Stimulated activated effector memory CD8-positive, alpha-beta T cell treated with anti-CD3 and anti-CD28 coated beads, Interleukin-12 subunit alpha, Interleukin-12 subunit beta, amount 100 ng/mL, for 72 hours (primary cell): ENCODE measurements at regions not wholly inside any gene's neighbourhood (a gene's known extent, or its start where the extent isn't known, plus 50 kb on each side); places are given as distances from the start of the nearest gene placed in this dataset.

Experiments
- ATAC-seq: fragments of 150-1000 bp; cut with Tn5 transposase; 2 replicates; pipeline ENCODE4 v1.10.0; 2021
- DNase-seq, 2 donors: peaks; one replicate each; pipeline ENCODE4 v3.0.0; 2021 to 2022; ENCODE audit warnings: low spot score in 2 of 2
- H3K27ac Mint-ChIP-seq: one replicate; pipeline ENCODE4 v1.8.0; 2022; ENCODE audit warnings: mild to moderate bottlenecking, mixed read lengths
- H3K36me3 Mint-ChIP-seq: one replicate; pipeline ENCODE4 v1.8.0; 2022; ENCODE audit warnings: mild to moderate bottlenecking, mixed read lengths
- H3K4me1 Mint-ChIP-seq: one replicate; pipeline ENCODE4 v1.8.0; 2022; ENCODE audit warnings: mixed read lengths
- H3K4me3 Mint-ChIP-seq: one replicate; pipeline ENCODE4 v1.8.0; 2022; ENCODE audit warnings: mild to moderate bottlenecking, mixed read lengths
- H3K9me3 Mint-ChIP-seq: one replicate; pipeline ENCODE4 v1.8.0; 2022; ENCODE audit warnings: mixed read lengths

DNA sequence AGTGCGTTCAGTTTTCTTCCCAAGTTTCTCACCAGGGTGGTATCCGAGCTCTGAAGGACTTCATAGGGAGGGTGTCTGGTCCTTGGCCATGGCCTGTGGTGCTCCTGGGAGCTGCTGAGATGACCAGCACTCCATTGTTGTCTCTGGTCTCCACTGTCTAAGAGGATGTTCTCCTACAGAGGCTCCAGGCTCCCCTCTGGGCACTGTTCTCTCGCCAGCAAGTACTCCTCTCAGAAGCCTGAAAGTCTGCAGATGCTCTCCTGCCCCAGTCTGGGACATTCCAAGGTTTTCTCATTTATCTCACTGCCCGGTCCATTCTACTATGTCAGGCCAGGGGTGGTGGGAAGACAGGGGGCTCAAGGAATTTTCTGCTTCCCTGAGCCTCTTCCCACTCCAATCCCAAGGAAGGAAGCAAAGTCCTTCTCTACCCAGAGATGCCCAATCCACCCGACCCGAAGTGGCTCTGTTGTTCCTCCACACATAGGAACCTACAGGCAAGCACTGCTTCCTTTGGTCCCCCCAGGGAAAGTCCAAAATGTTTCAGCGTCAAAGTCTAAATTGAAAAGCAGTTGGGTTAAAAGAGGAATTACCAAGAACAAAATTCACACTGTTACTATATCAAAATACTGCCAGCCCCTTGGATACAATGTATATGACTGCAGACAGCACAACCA, 110.5 kb downstream of the GYPC start:
- H3K9me3 Mint-ChIP-seq, result no peaks in the 10 kb centered on the region
- no peaks in the 10 kb centered on the region for H3K36me3 Mint-ChIP-seq
- H3K27ac Mint-ChIP-seq, result peak overlapping the region; percentile 46
- DNase-seq (no peak), ATAC-seq (no peak)
- H3K4me1 Mint-ChIP-seq, result peaks cover 68% of the 10 kb centered on the region
- H3K4me3 Mint-ChIP-seq, result no peak overlapping the region

DNA sequence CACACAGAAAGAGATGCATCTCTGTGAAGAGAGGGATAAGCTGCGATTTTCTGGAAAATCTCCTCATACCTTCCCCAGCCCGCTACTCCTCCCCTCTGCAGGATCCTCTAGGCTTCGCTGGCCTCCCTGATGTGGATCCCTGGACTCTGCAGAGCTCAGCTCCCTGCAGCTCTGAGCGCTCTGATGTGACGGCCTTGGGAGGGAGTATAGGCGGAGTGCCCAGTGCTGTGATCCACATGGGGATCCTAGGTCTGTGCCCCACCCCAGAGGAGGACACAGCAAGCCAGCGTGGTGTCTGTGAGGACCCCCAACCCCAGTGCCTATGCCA, 111.0 kb downstream of the GYPC start:
- H3K4me3 Mint-ChIP-seq, result no peak overlapping the region
- DNase-seq, result no peak
- no peaks in the 10 kb centered on the region for H3K9me3 Mint-ChIP-seq
- peaks cover 64% of the 10 kb centered on the region for H3K4me1 Mint-ChIP-seq
- ATAC-seq, result no peak
- H3K36me3 Mint-ChIP-seq, result no peaks in the 10 kb centered on the region
- no peak overlapping the region for H3K27ac Mint-ChIP-seq

DNA sequence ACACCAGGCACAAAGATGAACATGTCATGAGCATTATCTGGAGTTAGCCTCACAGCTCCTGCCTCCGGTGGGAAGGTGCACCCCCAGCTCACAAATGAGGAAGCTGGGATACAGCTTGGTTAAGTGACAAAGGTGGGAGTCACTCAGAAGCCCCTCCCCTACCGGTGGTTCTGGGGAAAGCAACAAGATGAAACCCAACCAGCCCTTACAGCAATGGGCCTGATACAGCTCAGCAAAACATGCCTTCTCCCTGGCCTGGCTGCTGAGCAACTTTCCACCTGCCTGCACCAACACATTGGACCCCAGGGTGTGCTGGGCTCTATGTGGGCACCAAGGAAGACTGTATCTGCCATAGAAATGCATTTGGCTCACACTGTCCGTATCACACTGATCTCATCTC, 113.2 kb downstream of the GYPC start:
- DNase-seq (no peak), ATAC-seq (no peak)
- Mint-ChIP-seq H3K27ac (no peak overlapping the region), H3K36me3 (no peaks in the 10 kb centered on the region), H3K4me3 (no peak overlapping the region), H3K4me1 (peaks cover 43% of the 10 kb centered on the region), H3K9me3 (no peaks in the 10 kb centered on the region)

DNA sequence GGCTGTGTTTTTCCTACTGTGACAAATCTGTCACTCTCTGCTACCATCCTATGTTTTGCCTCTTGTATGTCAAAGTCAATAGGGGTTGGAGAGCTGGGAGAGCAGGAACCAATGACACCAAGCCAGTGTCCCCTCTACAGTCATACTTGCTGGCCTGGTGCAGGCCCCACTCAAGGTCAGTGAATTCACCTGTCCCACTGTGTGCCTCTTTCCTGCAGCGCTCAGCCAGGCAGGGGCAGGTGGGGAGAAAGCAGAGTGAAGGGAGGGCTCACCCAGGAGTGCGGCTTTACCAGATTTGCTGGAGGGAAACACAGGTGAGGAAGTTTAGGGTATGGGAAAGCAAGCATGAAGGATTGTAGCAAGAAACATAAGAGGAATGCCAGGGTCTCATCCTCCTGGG, 114.5 kb downstream of the GYPC start:
- Mint-ChIP-seq H3K4me3 (no peak overlapping the region), H3K27ac (peak overlapping the region; percentile 24), H3K4me1 (peaks cover 45% of the 10 kb centered on the region), H3K9me3 (no peaks in the 10 kb centered on the region), H3K36me3 (no peaks in the 10 kb centered on the region)
- ATAC-seq (no peak), DNase-seq (no peak)

DNA sequence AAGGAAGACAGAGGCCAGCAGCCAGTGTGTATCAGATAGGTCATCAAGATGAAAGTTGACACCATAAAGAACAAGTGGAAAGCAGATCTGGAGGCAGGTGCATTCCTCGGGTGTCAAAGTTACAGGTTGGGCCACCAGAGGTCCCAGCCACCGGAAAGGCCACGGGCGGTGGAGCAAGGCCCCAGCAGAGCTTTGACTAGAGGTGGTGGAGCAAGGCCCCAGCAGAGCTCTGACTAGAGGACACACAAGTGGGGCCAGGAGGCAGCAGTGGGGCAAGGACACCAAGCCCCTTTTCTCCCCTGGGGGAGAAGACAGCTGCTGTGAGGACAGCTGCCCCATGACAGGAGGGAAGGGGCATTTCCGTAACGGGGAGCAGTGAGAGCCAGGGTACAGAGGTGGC, 115.1 kb downstream of the GYPC start:
- no peak for ATAC-seq
- H3K36me3 Mint-ChIP-seq, result no peaks in the 10 kb centered on the region
- H3K27ac Mint-ChIP-seq, result peak overlapping the region; percentile 24
- DNase-seq, result no peak
- no peak overlapping the region for H3K4me3 Mint-ChIP-seq
- no peaks in the 10 kb centered on the region for H3K9me3 Mint-ChIP-seq
- peaks cover 45% of the 10 kb centered on the region for H3K4me1 Mint-ChIP-seq

DNA sequence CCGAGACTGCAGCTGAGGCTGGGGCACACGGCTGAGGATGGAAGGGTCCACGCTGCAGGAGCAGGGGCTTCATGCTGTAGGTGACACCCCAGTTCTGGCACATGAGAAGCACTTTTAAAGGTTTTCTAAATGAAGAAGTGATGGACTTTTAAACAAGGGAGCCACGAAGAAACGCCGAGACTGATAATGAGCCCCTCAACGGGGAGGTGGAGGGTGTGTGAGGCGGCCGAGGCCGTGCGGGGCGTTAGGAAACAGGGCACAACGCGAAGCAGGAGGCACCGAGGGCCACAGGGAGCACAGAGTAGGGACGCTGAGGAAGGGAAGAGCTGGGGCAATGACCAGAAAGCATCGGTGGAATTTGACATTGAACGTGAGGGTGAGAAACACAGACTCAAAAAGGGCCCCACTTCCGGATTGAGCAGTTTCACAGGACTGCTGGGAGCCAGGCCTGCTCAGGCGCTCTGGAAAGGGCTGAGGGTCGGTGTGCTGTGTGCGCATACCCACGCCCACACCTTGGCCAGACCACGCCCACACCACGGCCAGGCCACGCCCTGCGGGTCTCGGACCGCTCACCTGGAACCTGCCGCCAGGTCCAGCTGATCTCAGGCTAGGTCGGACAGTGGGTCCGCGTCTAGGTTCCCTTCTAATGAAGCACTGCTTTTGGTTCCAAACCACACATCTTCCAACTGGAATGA, 115.7 kb downstream of the GYPC start:
- Mint-ChIP-seq H3K36me3 (no peaks in the 10 kb centered on the region), H3K27ac (no peak overlapping the region), H3K9me3 (no peaks in the 10 kb centered on the region), H3K4me1 (peaks cover 42% of the 10 kb centered on the region), H3K4me3 (no peak overlapping the region)
- no peak for DNase-seq
- no peak for ATAC-seq

DNA sequence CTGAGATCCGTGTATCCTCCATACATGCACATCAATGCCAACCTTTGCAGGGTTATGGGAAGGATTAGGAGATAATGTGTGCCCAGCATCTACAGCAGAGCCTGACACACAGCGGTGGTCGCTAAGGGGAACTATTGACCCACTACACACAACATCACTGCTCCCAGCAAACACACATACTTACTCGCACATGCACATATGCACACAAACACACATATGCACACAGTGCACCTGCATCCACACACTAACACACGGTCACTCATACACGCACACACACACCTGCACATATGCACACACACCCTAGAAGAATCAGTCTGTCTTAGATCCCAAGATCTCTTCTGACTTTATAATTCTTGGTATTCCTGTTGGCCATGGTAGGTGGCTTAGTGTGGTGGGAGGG, 118.3 kb downstream of the GYPC start:
- ATAC-seq, result no peak
- H3K36me3 Mint-ChIP-seq, result no peaks in the 10 kb centered on the region
- H3K4me3 Mint-ChIP-seq, result no peak overlapping the region
- DNase-seq, result no peak
- H3K9me3 Mint-ChIP-seq, result no peaks in the 10 kb centered on the region
- peaks cover 42% of the 10 kb centered on the region for H3K4me1 Mint-ChIP-seq
- H3K27ac Mint-ChIP-seq, result no peak overlapping the region

DNA sequence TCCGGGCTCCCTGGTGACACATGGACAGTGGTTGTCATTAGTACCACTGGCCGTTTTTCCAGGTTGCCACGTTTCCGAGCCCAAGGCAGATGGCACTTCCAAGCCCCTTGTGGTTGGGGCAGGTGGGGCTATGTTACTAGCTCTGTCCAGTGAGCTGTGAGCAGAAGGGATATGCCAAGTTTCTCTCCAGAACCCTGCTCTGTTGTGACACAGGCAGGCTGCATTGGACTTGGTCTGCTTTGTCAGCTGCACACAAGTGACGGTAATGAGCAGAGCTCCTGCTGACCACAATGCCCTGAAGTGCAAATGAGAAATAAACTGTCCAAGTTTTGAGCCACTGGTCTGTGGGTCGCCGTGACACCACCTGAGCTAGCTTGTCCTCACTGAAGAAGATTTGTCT, 118.8 kb downstream of the GYPC start:
- Mint-ChIP-seq H3K36me3 (no peaks in the 10 kb centered on the region), H3K4me3 (peak overlapping the region; percentile 92), H3K9me3 (no peaks in the 10 kb centered on the region), H3K27ac (no peak overlapping the region), H3K4me1 (peaks cover 37% of the 10 kb centered on the region)
- no peak for DNase-seq
- ATAC-seq, result no peak

DNA sequence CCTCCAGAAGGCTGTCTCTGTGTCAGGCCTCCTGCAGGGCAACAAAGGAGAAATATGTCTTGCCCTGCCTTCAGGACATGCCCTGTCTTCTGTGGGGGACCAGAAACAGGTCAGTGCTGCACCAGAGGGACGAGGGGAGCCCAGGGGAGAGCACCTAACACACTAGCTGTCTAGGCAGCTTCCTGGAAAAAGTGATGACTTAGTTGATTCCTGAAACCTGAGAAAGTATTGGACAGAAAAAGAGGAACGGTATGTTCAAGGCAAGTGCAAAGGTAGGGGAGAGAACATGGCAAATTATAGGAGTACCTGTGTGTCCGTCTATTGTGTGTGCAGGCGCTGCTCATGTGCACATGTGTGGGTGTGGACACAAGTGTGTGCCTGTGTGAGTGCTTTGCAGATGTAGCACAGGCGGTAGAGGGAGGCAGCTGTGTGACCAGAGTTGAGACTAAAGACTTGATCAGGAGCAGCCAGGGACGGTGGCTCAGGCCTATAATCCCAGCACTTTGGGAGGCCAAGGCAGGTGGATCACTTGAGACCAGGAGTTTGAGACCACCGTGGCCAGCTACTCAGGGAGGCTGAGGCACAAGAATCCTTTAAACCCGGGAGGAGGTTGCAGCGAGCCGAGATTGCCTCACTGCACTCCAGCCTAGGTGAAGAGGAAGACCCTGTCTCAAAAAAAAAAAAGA, 119.5 kb downstream of the GYPC start:
- DNase-seq (no peak), ATAC-seq (no peak)
- peak overlapping the region; percentile 65 for H3K27ac Mint-ChIP-seq
- H3K36me3 Mint-ChIP-seq, result no peaks in the 10 kb centered on the region
- H3K9me3 Mint-ChIP-seq, result no peaks in the 10 kb centered on the region
- peaks cover 30% of the 10 kb centered on the region for H3K4me1 Mint-ChIP-seq
- H3K4me3 Mint-ChIP-seq, result peak overlapping the region; percentile 92

DNA sequence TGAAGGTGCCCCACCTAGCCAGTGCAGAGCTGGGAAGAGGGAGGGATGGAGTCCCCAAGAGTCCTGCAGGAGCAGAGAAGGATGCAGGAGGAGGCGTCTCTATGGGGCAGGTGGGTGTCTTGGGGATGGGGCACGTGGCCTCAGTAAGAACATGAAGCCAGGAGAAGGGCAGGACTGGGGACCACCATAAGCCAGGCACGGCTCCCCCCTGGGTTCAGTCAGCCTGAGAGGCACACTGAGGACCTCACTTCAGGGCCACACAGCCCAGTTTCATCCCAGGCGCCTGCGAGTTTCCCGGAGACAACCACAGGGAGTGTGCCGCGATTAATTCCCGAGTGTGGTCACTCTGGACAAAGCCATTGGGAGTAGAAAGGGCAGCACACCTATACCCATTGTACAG, 120.3 kb downstream of the GYPC start:
- Mint-ChIP-seq H3K9me3 (no peaks in the 10 kb centered on the region), H3K4me1 (peaks cover 22% of the 10 kb centered on the region), H3K36me3 (no peaks in the 10 kb centered on the region), H3K27ac (peak overlapping the region; percentile 65), H3K4me3 (peak overlapping the region; percentile 92)
- ATAC-seq, result no peak
- no peak for DNase-seq

DNA sequence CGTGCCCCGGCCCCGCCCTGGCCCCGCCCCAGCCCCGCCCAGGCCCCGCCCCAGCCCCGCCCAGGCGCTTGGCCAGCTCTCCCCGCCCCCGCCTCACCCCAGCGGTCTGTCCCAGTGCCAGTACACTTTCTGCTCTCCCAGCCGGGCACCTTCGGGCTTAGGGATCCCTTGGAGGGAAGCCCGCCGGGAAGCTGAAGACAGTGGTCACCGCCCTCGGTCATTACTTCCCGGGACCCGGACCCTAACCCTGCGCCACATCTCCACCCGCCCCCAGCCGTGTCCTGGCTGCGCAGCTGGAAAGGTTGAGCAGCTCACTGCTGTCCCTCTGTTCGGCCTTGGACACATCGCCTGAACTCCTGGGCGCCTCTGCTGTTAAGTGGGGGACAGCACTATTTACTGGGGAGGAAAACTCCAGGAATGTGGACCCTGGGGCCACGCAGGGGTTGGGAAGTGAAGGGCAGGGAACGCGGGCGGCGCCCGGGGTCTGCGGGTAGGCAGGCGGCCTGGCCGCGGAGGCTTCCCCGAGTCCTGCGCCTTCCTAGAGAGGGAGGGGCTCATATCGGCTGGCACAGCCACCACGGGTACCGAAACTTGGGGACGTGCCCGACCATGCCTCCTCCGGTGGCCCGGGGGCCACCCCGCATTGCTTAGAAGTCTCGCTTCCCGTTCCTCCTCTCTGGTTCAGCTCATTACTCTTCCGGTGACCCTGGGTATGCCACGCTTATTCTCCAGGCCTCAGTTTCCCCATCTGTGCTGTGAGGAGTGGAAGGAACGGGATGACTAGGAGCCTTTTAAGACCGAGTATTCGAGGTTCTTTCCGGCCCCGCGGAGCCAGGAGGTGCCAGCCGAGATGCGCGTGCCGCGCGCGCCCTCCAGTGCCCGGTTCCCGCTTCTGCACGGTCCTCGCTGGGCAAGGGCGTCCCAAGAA, 121.0 kb downstream of the GYPC start:
- no peaks in the 10 kb centered on the region for H3K36me3 Mint-ChIP-seq
- H3K27ac Mint-ChIP-seq, result peak overlapping the region; percentile 92
- peak overlapping the region; percentile 92 for H3K4me3 Mint-ChIP-seq
- peak; percentile 88 for ATAC-seq
- H3K4me1 Mint-ChIP-seq, result peaks cover 21% of the 10 kb centered on the region
- no peaks in the 10 kb centered on the region for H3K9me3 Mint-ChIP-seq
- DNase-seq, result peak; percentile 74 to 88

DNA sequence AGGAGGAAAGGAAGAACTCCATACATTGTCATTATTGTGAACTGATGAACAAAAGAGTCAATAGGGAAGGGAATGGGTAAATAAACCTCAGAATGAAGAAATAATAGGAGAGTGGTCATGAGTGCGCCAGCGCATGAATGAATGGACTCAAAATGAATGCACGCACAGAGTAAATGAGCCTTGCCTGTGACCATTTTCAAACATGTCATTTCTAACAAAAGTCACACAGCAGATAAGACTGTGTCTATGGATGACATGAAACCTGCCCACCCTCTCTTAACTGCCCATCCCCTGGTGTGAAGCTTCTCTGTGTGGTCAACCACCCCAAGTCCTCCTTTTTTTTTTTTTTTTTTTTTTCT, 121.1 kb upstream of the TEX51 start:
- Mint-ChIP-seq H3K9me3 (no peaks in the 10 kb centered on the region), H3K4me1 (peaks cover 21% of the 10 kb centered on the region), H3K36me3 (no peaks in the 10 kb centered on the region), H3K27ac (peak overlapping the region; percentile 92), H3K4me3 (peak overlapping the region; percentile 92)
- ATAC-seq (peak; percentile 14), DNase-seq (no peak)

DNA sequence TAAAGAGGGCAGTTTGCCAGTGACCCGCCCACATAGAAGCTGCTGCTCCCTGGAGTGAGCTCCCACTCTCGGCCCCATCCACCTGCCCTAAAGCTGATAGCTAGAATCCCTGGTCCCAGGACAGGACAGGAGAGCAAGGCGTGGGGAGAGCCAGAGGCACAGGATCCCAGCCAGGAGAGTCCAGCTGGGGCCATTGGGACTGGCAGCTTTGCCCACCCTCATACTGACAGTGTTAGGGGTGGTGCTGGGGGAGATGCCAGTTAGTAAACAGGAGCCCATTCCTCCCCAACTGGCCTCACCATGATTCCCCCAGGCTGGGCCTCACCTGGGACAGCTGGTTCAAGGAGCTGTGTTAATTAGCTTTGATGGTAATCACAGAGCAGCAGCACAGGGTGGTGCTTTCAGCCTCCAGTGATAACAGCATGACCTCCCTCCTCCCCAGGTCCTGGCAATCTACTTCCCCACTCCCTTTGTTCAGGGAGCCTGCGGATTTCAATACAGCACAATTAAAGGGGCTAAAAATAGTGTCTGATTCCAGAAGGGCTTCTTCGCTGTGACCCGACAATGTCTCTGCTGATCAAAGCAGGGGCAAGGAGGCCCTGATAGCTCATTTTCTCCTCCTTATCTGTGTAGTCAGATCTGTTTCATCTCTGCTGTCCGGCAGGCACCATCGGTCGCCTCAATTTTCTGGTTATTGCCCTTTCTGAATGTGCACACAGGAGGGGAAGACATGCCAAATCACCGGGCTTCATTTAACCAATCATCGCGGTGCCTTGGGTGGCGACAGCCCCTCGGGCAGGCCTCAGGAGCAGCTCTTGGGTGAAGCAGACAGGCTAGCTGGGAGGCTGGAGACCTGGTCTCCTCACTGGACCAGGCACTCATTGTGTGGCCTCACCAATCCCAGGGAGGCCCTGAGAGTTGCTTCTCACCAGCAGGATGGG, 119.9 kb upstream of the TEX51 start:
- Mint-ChIP-seq H3K27ac (no peak overlapping the region), H3K4me1 (peaks cover 21% of the 10 kb centered on the region), H3K9me3 (no peaks in the 10 kb centered on the region), H3K36me3 (no peaks in the 10 kb centered on the region), H3K4me3 (peak overlapping the region; percentile 92)
- ATAC-seq (no peak), DNase-seq (no peak)

DNA sequence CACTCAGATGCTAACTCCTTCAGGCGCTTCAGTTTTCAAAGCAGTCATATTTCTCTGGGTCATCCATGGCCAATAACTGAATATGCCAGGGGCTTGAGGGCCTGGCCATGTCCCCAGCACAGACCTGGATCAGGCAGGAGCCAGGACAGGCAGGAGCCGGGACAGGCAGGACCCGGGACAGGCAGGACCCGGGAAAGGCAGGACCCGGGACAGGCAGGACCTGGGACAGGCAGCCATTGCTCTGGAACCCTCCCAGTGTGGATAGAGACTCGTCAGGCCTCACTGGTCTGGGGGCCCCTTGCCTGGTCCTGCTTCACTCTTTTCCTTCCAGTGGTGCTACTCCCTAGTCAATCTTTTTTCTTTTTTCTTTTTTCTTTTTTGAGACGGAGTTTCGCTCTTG, 117.5 kb upstream of the TEX51 start:
- H3K4me1 Mint-ChIP-seq, result peaks cover 13% of the 10 kb centered on the region

More for the DNA sequence above, 117.5 kb upstream of the TEX51 start:
- H3K4me3 Mint-ChIP-seq, result no peak overlapping the region
- ATAC-seq (no peak), DNase-seq (no peak)
- no peaks in the 10 kb centered on the region for H3K9me3 Mint-ChIP-seq
- H3K36me3 Mint-ChIP-seq, result no peaks in the 10 kb centered on the region
- no peak overlapping the region for H3K27ac Mint-ChIP-seq
